Middle frontal gyrus (tissue), 1 donor: ENCODE measurements at regions not wholly inside any gene's neighbourhood (a gene's known extent, or its start where the extent isn't known, plus 50 kb on each side); places are given as distances from the start of the nearest gene placed in this dataset.
A peak's percentile ranks its signal among the peaks of the same experiment; 100 is the strongest.

Experiments used
- DNase-seq: peaks from one replicate; pipeline ENCODE4 v3.0.0-alpha.2; 2015; ENCODE audit warnings: low spot score; ENCODE audit errors: extremely low spot score

DNA sequence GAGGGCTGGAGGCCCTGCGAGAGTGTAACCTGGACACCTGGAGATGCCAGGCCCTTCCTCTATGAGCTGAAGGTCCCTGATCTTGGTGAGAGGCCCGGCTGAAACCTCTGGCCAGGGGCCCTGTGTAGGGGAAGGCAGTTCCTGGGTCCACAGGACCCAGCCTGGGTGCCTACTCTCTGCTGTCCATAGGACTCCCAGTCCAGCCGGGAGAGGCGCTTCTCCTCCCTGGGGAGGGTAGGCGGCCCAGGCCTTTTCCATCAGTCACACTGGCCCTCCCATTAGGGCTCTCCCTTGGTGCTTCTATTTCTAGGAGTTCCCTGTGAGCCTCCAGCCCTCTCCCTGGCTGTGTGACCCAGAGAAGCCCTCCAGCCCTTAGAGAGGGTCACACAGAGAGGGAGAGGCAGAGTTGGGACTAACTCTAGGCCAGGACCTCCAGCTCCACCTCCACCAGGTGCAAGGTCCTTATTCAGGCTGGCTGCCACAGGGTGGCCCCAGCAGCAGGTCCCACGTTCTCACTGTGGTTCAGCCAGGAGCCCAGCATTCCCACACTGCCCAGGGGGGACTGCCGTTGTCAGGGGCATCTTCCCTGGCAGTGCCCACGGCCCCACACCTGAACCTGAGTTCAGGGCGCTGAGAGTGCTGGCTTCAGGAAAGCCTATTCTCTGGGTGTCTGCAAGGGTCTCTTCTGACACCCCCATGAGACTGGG lies 146.8 kb downstream of the SMAD6 start:
- DNase-seq, result no peak

DNA sequence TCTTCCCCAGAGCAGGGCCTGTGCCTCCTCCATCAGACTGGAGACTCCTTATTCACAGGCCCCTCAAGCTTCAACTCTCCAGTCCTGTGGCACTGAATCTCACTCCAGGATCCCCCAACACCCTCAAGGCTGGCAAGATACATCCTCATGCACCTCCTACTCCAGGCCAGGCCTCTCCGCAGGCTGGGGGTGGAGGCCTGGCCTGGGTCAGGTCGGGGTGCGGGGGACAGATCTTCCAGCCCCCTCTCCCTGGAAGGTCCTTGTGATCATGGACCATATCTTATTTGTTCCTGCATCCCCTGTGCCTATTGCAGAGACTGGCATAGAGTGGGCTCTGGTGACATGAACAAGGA lies 147.3 kb downstream of the SMAD6 start:
- DNase-seq, result no peak

DNA sequence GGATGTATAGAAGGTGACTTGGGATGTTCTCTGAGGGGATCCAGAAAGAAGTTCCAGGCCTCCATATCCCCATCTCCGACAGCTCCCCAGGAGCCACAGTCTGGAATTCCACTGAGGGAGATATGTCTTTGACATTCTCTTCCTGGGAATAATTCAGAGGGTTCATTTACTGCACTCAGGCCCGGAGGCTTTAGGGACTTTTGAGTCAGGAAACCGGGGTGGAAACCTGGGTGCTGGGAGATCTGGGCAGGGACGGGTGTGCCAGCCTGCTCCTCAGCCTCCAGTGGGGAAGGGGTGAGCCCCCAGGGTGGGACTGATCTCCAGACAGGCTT lies 147.7 kb downstream of the SMAD6 start:
- DNase-seq, result no peak

DNA sequence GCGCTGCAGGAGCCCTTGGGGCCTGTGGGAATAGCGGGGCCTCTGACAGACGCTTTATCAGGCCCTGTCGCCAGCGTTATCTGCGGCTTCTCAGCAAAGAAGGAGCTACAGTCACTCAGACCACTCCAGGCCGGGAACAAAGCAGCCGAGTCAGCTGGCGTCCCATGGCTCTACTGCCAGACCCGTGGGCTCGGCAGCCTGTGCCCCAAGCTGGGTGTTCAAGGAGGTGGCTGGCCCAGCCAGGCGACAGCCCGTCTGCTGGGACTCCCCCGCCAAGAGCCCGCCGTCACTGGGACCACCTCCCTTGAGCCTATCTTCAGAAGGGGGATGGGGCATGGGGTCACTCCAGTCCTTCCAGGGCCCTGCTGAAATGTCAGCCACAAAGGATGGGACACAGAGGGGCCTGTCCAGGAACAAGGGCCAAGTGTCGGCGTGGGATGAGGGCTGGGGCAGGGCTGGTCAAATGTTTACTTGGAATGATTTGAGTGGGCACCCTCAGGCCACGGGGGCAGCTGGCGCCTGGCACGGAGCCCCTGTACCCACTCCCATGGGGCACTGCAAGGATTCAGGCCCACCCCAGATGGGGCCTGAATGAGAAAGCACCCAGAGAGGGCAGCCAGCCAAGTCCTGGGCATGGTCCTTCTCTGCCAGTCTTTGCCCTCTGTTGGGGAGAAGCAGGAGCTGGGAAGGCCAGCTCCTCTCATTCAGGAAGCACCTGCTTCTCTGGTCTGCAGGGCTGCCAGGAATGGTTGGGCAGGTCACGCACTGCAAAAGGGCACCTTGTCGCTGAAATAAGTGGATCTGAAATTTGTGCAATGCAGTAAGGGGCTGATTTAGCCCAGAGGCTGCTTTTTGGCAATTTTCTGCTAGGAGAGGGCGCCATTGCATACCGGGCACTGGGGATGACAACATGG lies 148.3 kb downstream of the SMAD6 start:
- DNase-seq, result no peak

DNA sequence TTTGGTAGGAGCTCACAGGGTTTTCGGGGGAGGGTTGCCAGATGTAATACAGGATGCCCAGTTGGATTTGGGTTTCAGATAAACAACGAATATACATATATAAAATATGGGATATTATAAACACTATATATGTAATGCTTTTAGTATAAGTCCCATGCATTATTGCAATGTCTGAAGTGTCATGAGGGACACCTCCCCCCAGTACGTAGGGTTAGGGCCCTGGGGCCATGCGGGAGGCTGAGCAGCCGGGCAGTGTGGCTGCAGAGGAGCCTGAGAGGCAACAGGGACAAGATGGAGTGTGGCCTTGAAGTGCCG lies 148.9 kb downstream of the SMAD6 start:
- no peak for DNase-seq

DNA sequence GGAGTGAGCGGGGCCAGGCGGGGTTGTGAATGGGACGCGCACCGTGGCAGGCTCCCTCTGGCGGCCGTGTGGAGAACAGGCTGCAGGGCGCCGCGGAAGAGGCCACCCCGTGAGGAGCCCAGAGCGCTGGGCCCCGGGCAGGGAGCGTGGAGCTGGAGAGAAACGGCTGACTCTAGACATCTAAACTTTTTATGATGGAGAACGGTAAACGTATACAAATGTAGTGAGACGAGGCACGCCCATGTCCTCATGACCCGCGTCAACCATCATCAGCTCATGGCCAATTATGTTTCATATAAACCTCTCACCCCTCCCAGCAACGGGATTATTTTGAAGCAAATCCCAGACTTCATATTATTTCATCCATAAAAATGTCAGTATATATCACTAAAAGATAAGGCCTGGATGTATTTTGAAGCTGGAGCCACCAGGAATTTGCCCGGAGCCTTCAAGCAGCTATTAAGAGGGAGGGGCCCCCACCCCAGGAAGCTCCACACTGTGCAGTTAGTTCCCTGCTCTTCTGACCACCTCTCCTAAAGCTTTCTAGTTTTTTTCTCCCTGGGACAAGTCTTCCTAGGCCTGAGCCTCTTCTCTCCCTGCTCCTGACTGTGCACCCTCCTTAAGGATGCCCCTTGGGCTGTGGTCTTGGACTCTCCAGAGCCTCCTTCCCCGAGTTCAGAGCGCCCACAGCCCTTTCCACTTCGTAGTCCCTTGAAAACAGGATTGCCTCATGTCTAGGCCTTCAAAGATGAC lies 149.5 kb downstream of the SMAD6 start:
- no peak for DNase-seq

DNA sequence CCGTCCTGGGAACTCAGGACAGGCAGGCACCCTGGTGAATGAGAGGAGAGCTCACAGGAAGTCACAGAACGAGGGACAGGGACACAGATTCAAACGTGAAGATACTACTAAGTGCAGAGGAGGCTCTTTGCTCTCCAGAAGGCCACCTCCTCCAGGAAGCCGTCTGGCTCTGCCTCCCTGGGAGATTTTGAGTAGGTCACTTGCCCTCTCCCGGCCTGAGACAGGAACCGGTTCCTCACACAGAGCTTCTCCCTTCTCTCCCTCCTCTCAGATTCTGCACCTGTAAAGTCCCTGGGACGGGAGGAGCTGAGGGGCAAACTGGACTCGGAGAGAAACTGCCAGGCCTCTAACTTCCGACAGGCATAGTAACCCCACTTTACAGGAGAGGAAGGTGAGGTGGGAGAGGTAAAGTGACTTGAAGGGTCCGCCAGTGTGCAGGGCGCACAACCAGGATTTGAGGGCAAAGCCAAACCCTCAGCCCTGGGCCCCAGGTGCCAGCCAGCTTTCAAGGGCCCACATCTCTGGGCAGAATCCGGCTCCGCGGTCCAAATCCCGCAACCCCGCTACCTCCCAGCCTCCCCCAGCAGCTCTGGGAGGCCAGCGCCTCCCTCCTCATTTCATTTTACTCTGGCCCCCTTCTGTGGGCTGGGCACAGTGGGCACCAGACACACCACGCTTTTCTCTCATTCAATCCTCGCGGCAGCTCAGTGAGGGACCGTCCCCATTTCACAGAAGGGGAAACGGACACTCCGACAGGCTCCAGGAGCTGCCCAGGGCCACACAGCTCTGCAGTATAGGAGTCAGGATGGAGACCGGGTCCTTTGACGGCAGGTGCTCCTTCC lies 150.2 kb downstream of the SMAD6 start:
- DNase-seq, result no peak

DNA sequence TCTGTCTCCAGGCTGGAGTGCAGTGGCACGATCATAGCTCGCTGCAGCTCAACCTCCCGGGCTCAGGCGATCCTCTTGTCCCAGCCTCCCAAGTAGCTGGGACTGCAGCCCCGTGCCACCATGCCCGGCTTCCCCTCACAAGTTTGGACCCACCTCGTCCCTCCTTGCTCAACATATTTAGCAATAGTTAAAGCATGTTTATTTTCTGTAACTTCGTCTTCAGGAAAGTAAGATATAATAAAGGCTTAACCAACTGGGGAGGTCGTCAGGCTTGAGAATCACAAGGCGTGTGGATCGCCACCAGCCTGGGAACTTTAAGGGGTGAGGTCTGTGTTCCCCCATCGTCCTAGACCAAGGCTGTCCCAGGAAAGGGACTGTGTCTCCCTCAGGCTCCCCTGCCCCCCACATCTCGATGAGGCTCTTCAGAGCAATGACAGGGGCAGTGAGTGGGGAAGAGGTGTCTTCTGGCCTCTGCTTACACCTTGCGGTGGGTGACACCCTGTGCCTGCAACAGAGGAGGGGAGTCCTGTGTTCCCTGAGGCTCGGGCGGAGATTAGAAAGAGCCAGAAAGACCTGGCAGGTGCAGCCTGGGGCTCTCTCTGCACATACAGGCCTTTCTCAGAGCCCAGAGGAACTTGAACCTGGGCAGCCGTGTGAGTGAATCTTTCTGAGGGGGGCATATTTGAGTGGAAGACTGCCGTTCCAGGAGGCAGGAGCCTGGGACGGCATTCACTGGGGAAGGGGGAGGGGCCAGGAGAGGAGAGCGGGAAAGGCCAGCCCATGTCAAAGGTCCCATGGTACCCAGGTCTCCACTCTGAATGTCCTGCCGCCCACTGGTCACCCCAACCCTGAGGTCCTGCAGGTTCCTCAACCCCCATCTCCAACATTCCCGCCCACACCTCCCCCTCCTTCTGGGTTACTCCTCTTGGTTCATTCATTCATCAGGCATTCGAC lies 152.3 kb downstream of the SMAD6 start:
- no peak for DNase-seq

DNA sequence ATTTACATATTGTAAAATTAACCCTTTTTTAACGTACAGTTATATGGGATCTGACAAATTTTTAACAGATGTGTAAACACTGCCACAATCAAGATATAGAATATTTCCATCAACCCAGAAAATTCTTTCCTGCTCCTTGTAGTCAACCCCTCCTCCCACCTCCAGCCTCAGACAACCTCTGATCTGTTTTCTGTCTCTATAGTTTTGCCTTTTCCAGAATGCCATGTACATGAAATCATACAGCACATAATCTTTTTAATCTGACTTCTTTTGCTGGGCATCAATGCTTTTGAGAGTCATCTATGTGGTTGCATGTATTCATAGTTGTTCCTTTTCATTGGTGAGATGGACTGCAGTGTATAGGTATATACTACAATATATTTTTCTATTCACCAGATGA lies 153.0 kb downstream of the SMAD6 start:
- DNase-seq, result no peak

DNA sequence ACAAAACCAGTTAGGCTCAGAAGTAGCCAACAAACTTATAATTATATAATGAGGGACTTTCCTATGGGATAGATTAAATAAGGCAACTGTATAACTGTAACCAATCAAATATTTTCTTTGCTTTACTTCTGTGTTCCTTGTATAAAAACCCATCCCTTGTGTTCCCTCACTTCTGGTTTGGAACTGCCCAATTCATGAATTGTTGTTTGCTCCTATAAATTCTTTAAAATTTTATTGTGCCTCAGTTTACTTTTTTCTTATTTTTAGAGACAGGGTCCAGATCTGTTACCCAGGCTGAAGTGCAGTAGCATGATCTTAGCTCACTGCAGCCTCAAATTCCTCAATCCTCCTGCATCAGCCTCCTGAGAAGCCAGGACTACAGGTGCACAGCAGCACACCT lies 155.7 kb downstream of the SMAD6 start:
- DNase-seq, result no peak

DNA sequence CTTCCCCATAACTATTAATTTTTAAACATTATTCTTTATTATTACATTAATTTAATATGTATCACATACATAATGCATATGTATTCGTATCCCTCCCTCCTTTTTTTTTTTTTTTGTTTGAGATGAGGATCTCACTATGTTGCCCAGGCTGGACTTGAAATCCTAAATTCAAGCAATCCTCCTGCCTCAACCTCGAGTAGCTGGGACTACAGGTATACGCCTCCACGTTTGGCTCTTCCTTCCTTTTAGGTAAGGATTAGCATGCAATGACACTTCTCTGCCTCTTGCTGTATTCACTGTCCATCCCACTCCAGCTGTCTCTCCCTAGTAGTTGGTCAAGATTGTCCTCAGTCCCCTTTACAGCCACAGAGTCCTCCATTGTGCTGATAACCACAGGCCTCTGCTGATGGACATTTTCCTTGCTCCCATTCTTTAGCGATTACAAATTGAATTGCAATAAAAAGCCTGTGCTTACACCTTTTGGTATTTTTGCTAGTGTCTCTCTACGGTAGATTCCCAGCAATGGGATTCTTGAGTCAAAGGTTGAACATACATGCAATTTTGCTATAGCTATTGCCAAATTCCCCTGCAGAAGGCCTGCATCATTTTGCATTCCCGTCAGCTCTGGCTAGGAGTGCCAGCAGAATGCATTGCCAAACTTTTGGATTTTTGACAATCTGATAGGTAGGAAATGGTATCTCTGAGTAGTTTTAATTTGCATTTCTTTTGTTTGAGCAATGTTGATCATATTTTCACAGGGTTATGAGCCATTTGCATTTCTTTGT lies 156.6 kb downstream of the SMAD6 start:
- no peak for DNase-seq

DNA sequence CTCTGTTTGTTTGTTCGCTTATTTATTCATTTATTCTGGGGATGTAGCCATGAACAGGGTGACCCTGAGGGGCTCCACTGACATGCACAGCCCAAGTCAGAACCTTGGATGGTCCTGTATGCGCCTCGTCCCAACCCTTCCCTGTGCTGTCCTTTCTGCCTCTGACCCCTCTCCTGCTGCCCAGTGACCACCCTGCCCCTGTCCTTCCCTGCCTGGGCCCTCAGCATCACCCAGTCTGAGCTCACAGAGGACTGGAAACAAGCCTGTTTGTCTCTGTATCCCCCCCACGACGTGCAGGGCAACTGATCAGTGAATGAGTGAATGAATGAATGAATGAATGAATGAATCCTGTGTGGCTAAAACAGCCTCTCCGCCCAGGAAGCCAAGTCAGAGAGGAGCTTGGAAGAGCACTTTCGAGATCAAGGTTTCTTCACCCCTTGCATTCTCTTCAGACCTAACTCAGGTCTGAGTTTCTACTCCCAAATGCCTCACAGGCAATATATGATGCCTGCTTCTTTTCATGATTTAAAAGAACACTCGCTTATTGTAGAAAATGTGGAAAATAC lies 157.7 kb downstream of the SMAD6 start:
- no peak for DNase-seq

DNA sequence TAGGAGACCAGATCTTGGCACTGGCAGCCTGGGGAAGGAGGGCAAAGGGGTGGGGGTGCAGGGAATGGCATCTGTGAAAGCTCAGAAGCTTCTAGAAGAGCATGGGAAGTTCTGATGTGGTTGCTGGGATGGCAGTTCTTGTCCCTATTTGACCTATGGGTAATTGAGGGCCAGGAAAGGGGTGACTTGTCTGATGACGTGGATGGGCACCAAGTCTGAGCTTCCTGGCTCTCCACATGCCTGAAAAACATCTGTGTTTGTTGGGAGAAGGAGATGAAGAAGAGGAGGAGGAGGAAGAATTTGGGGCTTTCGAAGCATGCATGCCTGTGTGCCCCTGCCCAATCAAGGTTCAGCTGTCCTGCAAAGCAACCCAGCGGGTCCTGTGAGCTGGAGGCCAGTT lies 158.8 kb downstream of the SMAD6 start:
- no peak for DNase-seq

DNA sequence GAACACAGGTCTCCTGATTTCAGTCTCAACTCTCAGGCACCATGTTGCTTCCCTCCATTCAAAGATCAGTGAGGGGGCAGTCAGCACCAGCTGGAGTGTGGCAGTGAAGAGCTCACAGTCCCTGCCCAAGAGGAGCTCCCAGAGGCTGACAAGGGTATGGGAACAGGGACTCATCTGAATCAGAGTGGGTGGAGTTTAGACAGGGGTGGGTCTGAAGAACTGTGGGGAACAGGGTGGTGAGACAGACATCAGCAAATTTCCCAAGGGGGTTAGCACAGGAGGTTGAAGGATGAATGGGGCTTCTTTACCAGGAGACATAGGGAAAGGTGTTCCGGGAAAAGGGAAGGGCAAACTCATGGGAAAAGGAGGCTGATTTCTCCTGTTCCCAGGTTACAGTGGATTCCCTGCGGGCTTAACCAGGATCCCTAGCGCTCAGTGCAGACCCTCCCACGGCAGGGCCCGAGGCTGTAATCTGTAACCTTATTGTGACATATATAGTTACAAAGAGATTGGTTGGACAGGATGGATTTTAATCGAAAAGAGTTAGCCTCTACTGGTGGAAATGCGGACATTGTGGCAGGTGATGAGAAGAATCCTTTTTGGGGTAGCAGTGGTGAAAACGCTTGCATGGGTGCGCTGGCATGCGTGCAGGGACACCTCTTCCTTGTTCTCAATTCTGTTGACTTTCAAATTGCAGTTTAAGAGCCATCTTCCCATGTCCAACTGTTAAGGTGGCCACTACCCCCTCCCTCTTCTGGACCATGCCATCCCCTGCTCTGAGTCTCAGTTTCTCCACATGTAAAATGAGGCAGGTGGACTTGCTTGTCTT lies 160.3 kb downstream of the SMAD6 start:
- no peak for DNase-seq

DNA sequence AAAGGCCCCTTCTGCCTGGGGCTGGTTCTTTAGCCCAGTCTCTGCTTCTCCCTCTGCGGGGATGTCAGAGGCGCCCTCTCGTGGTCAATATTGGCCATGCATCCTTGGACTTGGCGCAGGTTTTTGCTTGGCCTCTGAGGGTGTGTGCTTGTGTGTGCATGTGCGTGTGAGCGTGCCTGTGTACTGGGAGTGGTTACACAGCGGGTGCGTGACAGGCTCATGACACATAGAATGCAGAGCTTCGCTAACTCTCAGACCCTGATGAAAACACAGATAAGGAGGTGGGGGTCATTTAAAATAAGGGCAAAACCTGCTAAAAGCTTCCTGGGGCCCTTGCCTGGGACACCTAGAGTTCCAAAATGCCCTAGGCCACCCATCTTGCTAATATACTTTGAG lies 160.9 kb downstream of the SMAD6 start:
- DNase-seq, result peak; percentile 29

DNA sequence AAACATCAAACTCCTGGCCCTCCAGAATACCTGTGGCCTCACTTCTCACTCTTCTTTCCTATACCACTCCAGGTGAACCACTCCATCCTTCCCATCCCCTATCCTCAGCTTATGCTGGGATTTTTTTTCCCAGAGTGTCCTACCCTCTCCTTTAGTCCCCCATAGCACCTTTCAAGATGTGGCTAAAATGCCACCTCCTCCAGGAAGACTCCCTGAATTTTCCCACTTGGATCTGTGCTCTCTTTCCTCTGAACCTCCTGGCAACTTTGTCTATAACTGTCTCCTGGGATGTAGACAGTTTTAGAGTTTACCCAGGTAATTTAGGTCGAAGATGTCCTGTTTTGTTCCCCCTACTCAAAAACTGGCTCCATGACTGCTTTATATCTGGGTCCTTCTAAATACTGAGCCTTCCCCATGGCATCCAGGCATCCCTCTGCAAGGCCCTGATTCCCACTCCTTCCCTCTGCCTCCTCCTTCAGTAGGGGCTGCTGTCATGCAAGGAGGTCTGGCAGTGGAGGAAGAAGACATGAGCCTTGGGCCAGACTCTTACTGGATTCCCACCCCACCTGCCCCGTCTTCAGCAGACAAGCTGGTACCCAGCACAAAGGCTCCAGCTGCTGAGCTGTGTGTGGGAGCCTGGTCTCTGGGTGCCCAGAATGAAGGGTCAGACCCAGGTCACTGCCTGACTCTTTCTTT lies 161.5 kb downstream of the SMAD6 start:
- DNase-seq, result no peak

DNA sequence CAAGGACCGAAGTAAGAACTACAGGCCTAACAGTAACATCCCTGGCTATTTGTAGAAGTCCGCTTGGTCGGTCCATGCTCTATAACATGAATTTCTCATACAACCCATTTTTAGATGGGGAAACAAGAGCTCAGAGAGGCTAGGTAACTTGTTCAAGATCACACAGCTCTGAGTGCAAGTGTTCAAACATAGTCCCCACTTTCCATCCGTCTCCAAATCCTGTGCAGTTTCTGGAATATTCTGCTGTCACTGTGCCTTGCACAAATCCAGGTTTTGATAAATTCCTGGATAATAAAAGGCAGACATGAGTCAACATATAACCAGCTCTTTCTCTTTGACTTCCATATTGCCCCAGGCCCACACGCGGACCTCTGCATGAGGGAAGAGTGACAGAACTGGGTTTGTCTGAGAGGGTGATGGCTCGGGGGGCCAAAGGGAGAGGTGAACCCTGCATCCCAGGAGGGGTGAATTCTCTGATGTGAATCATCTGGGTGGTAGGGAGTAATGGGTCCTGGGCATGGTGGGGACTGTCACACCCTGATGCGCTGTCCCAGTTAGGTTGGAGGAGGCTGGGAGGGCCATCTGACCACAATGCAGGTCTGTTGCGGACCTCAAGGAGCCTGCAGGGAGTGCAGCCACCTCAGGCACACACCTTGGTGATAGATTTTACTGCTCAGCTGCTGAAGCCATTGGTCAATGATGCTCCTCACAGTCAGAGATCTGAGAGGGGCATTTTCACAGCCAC lies 162.2 kb downstream of the SMAD6 start:
- no peak for DNase-seq
